ENCODE measurements at regions not wholly inside any gene's neighbourhood (a gene's known extent, or its start where the extent isn't known, plus 50 kb on each side); places are given as distances from the start of the nearest gene placed in this dataset.
"Not testable (repeated sequence)": the region's sequence is repeated elsewhere in the genome, so short reads cannot be mapped to it uniquely, and the experiment has no call there.

DNA sequence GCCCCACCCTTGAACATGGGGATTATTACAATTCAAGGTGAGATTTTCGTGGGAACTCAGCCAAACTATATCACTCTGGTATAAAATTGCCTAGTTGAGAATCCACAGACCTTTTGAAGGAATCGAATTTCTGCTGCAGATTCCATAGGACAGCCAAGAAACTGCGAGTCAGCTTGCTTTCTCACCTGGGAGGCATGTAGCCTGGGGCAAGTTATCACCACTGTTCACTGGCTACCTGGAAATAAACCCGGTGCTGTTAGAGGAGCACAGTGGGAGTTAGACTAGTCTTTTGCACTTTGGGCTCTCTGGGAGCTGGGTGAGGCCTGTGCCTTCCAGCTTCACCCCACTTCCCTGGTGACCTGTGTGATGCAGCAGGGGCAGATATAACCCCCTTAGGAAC lies 1043.5 kb downstream of the TDRD15 start:
- TF ChIP-seq, protein P1, sequence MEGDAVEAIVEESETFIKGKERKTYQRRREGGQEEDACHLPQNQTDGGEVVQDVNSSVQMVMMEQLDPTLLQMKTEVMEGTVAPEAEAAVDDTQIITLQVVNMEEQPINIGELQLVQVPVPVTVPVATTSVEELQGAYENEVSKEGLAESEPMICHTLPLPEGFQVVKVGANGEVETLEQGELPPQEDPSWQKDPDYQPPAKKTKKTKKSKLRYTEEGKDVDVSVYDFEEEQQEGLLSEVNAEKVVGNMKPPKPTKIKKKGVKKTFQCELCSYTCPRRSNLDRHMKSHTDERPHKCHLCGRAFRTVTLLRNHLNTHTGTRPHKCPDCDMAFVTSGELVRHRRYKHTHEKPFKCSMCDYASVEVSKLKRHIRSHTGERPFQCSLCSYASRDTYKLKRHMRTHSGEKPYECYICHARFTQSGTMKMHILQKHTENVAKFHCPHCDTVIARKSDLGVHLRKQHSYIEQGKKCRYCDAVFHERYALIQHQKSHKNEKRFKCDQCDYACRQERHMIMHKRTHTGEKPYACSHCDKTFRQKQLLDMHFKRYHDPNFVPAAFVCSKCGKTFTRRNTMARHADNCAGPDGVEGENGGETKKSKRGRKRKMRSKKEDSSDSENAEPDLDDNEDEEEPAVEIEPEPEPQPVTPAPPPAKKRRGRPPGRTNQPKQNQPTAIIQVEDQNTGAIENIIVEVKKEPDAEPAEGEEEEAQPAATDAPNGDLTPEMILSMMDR (IDR thresholded peaks at IDR 0.05; ENCODE audit: extremely low read depth, missing control alignments), result no peak

GRCh38 chr2:22175003-22175402 lies 1051.2 kb downstream of the TDRD15 start:
- TF ChIP-seq, protein P1 (IDR thresholded peaks at IDR 0.05; ENCODE audit: extremely low read depth, missing control alignments), result no peak
- no peak for DNase-seq (ENCODE audit: low spot score)

More for the DNA sequence above, 1043.5 kb downstream of the TDRD15 start:
- DNase-seq (ENCODE audit: low spot score), result no peak

GRCh38 chr2:22185251-22185650 lies 1061.5 kb downstream of the TDRD15 start:
- no peak for DNase-seq (ENCODE audit: low spot score)
- TF ChIP-seq, protein P1 (IDR thresholded peaks at IDR 0.05; ENCODE audit: extremely low read depth, missing control alignments), result no peak

DNA sequence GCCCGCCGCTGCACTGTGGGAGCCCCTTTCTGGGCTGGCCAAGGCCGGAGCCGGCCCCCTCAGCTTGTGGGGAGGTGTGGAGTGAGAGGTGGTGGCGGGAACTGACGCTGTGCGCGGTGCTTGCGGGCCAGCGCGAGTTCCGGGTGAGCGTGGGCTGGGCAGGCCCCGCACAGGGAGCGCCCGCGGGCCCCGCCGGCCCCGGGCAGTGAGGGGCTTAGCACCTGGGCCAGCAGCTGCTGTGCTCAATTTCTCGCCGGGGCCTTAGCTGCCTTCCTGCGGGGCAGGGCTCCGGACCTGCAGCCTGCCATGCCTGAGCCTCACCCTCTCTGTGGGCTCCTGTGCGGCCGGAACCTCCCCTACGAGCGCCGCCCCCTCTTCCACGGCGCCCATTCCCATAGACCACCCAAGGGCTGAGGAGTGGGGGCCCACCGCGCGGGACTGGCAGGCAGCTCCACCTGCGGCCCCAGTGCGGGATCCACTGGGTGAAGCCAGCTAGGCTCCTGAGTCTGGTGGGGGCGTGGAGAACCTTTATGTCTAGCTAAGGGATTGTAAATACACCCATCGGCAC lies 1062.6 kb downstream of the TDRD15 start:
- not testable (repeated sequence) for DNase-seq (ENCODE audit: low spot score)

- no peak for DNase-seq (ENCODE audit: low spot score)
- TF ChIP-seq, protein P1 (IDR thresholded peaks at IDR 0.05; ENCODE audit: extremely low read depth, missing control alignments), result no peak
Measured at GRCh38 chr2:22189893-22190480, 1066.2 kb downstream of the TDRD15 start.

DNA sequence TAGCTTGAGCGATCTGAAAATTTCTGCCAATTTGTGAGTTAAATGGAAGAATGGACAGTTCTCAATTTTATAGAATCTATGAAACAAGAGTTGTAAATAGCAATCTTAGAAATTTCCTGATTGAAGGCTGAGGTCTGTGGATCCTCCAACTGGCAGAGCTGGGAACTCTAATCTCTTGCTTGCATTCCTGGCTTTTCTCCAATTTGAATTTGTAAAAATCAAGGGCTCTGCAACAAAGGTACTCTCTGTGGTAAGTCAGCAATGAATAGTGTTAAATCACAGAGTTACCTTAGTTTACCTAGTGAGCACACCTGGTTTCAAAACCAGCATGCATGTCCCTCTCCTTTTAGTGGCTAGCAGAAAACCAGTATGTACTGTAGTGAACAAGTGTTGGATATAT lies 1070.5 kb downstream of the TDRD15 start:
- TF ChIP-seq, protein P1 (IDR thresholded peaks at IDR 0.05; ENCODE audit: extremely low read depth, missing control alignments), result no peak
- DNase-seq (ENCODE audit: low spot score), result no peak

GRCh38 chr2:22196806-22197205 lies 1073.0 kb downstream of the TDRD15 start:
- no peak for DNase-seq (ENCODE audit: low spot score)
- TF ChIP-seq, protein P1 (IDR thresholded peaks at IDR 0.05; ENCODE audit: extremely low read depth, missing control alignments), result no peak

Data from GM20000 (cell line).